ENCODE measurements at regions not wholly inside any gene's neighbourhood (a gene's known extent, or its start where the extent isn't known, plus 50 kb on each side); places are given as distances from the start of the nearest gene placed in this dataset.

GRCh38 chr13:90541346-90541745 is 806.1 kb upstream of the MIR17HG start:
- Histone ChIP-seq H2AFZ (ENCODE audit: low read length) (no peak overlapping the region), H3K36me3 (ENCODE audit: insufficient read depth, low read length) (no peaks in the 10 kb centered on the region), H3K9me3 (ENCODE audit: low read depth, low read length) (no peaks in the 10 kb centered on the region), H3K27ac (ENCODE audit: low read depth, low read length) (no peak overlapping the region), H3K79me2 (ENCODE audit: insufficient read depth, low read length) (no peaks in the 10 kb centered on the region), H3K27me3 (ENCODE audit: insufficient read depth, low read length) (no peaks in the 10 kb centered on the region), H3K4me2 (ENCODE audit: insufficient read depth, low read length) (no peak overlapping the region), H3K4me1 (ENCODE audit: insufficient read depth, low read length) (no peaks in the 10 kb centered on the region), H3K4me3 (ENCODE audit: insufficient read depth, low read length) (no peak overlapping the region), H4K20me1 (ENCODE audit: insufficient read depth, low read length) (no peaks in the 10 kb centered on the region)
- DNase-seq (ENCODE audit: insufficient read length, low spot score, missing footprints) = no peak
- no peak for TF ChIP-seq CTCF (IDR thresholded peaks at IDR 0.05; ENCODE audit: extremely low read depth, low read depth, low read length)

- H3K4me3 ChIP-seq (ENCODE audit: insufficient read depth, low read length) = no peak overlapping the region
- no peak overlapping the region for H2AFZ ChIP-seq (ENCODE audit: low read length)
- TF ChIP-seq CTCF (IDR thresholded peaks at IDR 0.05; ENCODE audit: extremely low read depth, low read depth, low read length) = no peak
- no peaks in the 10 kb centered on the region for H3K79me2 ChIP-seq (ENCODE audit: insufficient read depth, low read length)
- no peaks in the 10 kb centered on the region for H4K20me1 ChIP-seq (ENCODE audit: insufficient read depth, low read length)
- no peaks in the 10 kb centered on the region for H3K27me3 ChIP-seq (ENCODE audit: insufficient read depth, low read length)
- peaks cover 4% of the 10 kb centered on the region for H3K9me3 ChIP-seq (ENCODE audit: low read depth, low read length)
- no peak overlapping the region for H3K4me2 ChIP-seq (ENCODE audit: insufficient read depth, low read length)
- DNase-seq (ENCODE audit: insufficient read length, low spot score, missing footprints) = no peak
- no peaks in the 10 kb centered on the region for H3K4me1 ChIP-seq (ENCODE audit: insufficient read depth, low read length)
- no peak overlapping the region for H3K27ac ChIP-seq (ENCODE audit: low read depth, low read length)
- H3K36me3 ChIP-seq (ENCODE audit: insufficient read depth, low read length) = no peaks in the 10 kb centered on the region
Measured at GRCh38 chr13:90542959-90543505, 804.5 kb upstream of the MIR17HG start.

- TF ChIP-seq CTCF (IDR thresholded peaks at IDR 0.05; ENCODE audit: extremely low read depth, low read depth, low read length) = no peak
- Histone ChIP-seq H3K4me3 (ENCODE audit: insufficient read depth, low read length) (no peak overlapping the region), H3K9me3 (ENCODE audit: low read depth, low read length) (peaks cover 4% of the 10 kb centered on the region), H3K4me2 (ENCODE audit: insufficient read depth, low read length) (no peak overlapping the region), H3K79me2 (ENCODE audit: insufficient read depth, low read length) (no peaks in the 10 kb centered on the region), H2AFZ (ENCODE audit: low read length) (no peak overlapping the region), H3K27me3 (ENCODE audit: insufficient read depth, low read length) (no peaks in the 10 kb centered on the region), H3K27ac (ENCODE audit: low read depth, low read length) (no peak overlapping the region), H3K36me3 (ENCODE audit: insufficient read depth, low read length) (no peaks in the 10 kb centered on the region), H4K20me1 (ENCODE audit: insufficient read depth, low read length) (no peaks in the 10 kb centered on the region), H3K4me1 (ENCODE audit: insufficient read depth, low read length) (no peaks in the 10 kb centered on the region)
- DNase-seq (ENCODE audit: insufficient read length, low spot score, missing footprints) = no peak
Measured at GRCh38 chr13:90545070-90545840, 802.2 kb upstream of the MIR17HG start.

GRCh38 chr13:90547272-90547790 is 800.2 kb upstream of the MIR17HG start:
- Histone ChIP-seq H3K9me3 (ENCODE audit: low read depth, low read length) (peaks cover 4% of the 10 kb centered on the region), H3K27ac (ENCODE audit: low read depth, low read length) (no peak overlapping the region), H4K20me1 (ENCODE audit: insufficient read depth, low read length) (no peaks in the 10 kb centered on the region), H3K4me2 (ENCODE audit: insufficient read depth, low read length) (no peak overlapping the region), H3K36me3 (ENCODE audit: insufficient read depth, low read length) (no peaks in the 10 kb centered on the region), H3K79me2 (ENCODE audit: insufficient read depth, low read length) (no peaks in the 10 kb centered on the region), H3K4me1 (ENCODE audit: insufficient read depth, low read length) (no peaks in the 10 kb centered on the region), H3K4me3 (ENCODE audit: insufficient read depth, low read length) (no peak overlapping the region), H3K27me3 (ENCODE audit: insufficient read depth, low read length) (no peaks in the 10 kb centered on the region), H2AFZ (ENCODE audit: low read length) (no peak overlapping the region)
- no peak for DNase-seq (ENCODE audit: insufficient read length, low spot score, missing footprints)
- no peak for TF ChIP-seq CTCF (IDR thresholded peaks at IDR 0.05; ENCODE audit: extremely low read depth, low read depth, low read length)

Data from osteoblast (primary cell).